ENCODE measurements at regions not wholly inside any gene's neighbourhood (a gene's known extent, or its start where the extent isn't known, plus 50 kb on each side); places are given as distances from the start of the nearest gene placed in this dataset.
"Not testable (repeated sequence)": the region's sequence is repeated elsewhere in the genome, so short reads cannot be mapped to it uniquely, and the experiment has no call there.

DNA sequence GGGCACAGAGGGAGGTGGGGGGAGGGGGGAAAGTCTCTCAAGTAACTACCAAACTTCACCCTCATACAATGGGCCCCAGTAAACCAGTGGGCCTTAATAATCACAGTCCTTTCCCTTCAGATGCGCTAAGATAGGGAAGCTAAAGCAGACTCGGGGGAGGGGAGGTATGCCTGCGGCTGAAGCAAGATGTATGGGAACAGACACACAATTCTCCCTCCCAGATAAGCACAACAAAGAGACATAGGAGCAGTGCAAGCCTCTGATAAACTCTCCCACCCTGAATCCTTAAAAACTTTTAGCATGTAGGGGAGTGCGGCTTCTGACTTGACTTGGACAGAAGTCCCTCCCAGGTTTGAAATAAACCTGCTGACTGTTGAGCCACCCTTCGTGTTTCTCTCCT lies 54.7 kb downstream of the PROP1 start:
- FAIRE-seq = not testable (repeated sequence)

- not testable (repeated sequence) for FAIRE-seq
These were observed 56.5 kb downstream of the PROP1 start for GRCh38 chr5:177939246-177940171.

DNA sequence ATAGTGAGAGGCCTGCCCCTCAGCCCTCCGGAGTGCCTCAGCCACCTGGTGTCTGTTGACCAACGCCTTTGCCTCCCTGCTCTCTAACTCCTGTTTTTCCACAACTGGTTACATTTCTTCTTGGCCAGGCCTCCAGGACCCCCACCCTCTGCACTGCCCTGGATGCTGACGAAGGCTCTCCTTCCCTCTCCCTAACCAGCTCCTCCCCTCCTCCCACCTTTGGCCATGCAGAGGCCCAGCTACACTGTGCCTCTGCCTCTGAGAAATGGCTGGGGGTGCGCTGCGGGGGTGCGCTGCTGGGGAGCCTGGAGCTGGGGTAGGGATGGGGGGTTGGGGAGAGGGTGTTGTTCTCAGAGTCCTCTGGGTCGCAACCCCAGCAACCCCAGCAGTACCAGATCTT lies 57.3 kb downstream of the PROP1 start:
- not testable (repeated sequence) for FAIRE-seq

GRCh38 chr5:177934233-177934632 lies 61.8 kb downstream of the PROP1 start:
- FAIRE-seq = peak; percentile 88

GRCh38 chr5:177930269-177931022 lies 65.6 kb downstream of the PROP1 start:
- FAIRE-seq = not testable (repeated sequence)

DNA sequence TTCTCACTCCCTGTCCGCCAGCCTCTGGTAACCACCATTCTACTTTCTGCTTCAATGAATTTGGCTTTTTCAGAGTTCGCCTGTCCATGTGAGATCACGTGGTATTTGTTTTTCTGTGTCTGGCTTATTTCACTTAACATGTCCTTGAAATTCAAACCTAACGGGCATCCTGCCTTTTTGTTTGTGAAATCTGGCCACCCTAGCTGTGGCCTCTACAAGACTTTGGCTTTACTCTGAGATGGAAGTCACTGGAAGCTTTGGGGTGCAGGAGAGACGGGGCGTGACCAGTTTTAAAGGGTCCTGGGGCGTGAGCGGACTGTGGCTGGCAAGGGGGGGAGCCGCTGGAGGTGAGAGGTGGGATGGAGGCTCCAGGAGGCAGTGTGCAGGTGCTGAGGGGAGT lies 66.4 kb downstream of the PROP1 start:
- not testable (repeated sequence) for FAIRE-seq

DNA sequence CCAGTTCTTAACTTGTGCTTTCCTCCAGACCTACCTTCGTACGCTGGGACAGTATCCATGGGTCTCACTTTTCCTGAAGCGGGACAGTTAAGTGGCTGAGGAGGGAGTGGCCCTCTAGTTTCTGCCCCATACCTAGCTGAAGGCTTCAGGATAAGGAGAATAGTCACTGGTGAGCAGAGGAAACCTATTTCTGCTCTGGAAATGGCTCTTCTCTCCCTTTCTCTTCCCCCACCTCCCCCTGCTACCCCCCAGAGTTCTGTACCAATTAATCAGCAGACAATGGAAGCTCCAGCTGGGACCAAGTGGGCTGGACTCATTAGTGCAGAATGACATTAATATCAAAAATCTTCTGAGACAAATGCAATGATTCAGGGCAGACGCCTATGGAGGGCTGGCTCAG lies 68.5 kb downstream of the PROP1 start:
- not testable (repeated sequence) for FAIRE-seq

- not testable (repeated sequence) for FAIRE-seq
These were observed 71.5 kb downstream of the PROP1 start for GRCh38 chr5:177924577-177924976.

DNA sequence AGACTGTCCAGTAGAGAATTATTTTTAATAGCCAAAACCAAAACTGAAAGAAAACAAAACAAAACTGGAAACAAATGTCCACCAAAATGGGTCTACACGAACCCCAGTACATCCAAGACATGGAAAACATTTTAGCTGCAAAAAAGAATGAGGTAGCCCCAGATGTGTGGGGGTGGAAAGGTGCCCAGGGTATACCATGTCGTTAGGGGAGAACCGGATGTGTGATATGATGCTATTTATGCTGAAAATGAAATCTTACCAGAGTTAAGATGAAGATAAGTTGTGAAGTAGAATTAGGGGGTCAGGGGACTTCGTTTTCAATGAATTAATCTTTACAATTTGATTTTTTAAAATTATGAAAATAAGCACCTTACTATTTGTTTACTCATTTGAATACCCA lies 72.2 kb downstream of the PROP1 start:
- not testable (repeated sequence) for FAIRE-seq

- not testable (repeated sequence) for FAIRE-seq
These were observed 72.9 kb downstream of the PROP1 start for GRCh38 chr5:177923189-177923588.

DNA sequence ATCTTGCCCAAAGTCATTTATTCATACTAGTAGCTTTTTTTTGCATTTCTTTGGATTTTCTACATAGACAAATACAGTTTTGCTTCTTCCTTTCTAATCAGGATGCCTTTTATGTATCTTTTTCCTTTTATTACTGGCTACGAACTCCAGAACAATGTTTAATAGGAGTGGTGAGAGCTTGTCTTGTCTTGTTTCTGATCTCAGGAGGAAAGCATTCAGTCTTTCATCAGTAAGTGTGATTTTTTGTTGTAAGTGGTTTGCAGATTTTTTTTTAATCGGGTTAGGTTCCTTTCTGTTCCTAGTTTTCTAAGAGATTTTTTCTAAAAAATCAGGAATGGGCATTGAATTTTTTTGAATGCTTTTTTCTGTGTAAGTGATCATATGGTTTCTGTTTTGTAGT lies 86.8 kb downstream of the PROP1 start:
- not testable (repeated sequence) for FAIRE-seq

GRCh38 chr5:177902806-177903205 lies 93.2 kb downstream of the PROP1 start:
- not testable (repeated sequence) for FAIRE-seq

- FAIRE-seq = not testable (repeated sequence)
These were observed 96.0 kb downstream of the PROP1 start for GRCh38 chr5:177900066-177900465.

DNA sequence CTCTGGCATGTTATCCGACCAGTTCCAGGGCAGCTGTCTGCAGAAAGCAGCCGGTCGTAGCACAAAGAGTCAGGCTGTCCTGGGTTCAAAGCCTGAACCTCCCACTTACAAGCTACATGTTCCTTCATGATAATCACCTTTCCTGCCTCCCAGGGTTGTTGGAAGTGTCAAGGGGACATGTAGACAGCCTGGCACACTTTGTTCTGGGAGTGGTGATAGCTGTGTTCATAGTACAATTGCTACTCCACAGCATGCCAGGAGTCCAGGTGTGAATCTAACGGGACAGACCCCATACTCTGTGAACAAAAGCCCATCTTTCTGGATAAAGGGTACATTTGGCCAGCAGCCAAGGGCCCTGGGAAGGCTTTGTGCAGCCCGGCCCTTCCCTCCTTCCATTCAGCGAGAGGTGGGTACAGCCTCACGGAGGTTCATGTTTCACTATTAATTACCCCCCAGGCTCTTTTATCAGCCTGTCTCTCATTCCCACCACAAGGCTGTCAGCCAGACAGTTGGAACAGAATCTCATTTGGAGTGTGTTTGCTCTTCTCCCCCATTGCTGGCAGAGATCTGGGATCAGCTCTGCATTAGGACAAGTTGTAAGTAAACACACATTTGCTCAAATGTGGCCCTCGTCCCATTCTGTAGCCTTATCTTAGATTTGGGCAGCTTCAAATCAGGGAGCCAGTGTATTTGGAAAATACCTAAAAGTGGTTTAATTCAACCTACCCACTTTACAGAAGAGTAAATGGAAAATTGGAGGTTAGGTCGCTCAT lies 101.2 kb downstream of the PROP1 start:
- FAIRE-seq = not testable (repeated sequence)

DNA sequence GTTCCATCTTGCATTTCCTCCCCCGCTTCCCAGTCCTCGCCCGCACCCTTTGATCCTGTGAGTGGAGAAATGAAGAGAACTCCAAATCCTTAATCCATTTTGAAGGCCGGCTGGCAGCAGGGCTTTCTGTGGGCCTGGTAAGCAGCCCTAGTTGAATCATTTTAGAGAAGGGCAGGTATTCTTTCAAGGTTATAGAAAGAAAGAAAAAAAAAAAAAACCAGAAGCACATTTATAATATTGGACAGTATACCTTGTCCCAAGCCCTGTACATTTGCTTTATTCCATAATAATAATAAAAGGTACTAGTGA lies 103.7 kb downstream of the PROP1 start:
- FAIRE-seq = not testable (repeated sequence)

- FAIRE-seq = peak; percentile 93
These were observed 104.3 kb downstream of the PROP1 start for GRCh38 chr5:177891547-177892356.

DNA sequence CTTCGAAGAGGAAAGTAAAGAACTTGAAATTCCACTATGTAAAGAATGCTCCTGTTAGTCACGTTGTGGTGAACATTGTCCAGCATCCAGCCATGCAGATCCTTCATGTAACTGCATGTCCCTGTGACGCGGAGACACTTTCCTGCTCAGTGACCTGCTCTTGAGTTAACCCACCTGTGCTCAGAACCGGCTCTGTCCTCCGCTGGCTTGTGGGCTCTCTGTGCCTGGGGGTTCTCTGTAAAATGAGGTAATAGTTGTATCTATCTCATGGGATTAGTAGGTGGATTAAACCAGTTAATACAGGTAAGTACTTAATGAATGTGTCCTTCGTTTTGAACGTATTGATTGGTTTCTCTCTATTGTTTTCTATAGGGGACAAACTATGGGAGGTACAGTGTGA lies 100.6 kb upstream of the FAM153A start:
- FAIRE-seq = not testable (repeated sequence)

DNA sequence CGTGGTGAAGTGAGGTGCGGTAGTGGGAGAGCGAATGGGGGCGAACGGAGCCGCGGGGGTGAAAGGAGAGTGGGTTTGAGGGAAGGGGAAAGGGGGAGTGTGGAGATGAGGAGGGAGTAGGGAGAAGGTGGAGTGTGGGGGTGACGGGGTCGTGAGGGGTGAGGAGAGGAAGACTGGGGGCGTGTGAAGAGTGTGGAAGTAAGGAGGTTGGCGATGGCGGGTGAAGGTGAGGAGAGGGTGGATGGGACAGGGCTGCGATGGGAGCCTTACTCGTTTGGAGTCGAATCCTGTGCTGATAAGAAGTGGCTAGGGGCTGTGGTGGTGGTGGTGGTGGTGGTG lies 93.2 kb upstream of the FAM153A start:
- FAIRE-seq = not testable (repeated sequence)

DNA sequence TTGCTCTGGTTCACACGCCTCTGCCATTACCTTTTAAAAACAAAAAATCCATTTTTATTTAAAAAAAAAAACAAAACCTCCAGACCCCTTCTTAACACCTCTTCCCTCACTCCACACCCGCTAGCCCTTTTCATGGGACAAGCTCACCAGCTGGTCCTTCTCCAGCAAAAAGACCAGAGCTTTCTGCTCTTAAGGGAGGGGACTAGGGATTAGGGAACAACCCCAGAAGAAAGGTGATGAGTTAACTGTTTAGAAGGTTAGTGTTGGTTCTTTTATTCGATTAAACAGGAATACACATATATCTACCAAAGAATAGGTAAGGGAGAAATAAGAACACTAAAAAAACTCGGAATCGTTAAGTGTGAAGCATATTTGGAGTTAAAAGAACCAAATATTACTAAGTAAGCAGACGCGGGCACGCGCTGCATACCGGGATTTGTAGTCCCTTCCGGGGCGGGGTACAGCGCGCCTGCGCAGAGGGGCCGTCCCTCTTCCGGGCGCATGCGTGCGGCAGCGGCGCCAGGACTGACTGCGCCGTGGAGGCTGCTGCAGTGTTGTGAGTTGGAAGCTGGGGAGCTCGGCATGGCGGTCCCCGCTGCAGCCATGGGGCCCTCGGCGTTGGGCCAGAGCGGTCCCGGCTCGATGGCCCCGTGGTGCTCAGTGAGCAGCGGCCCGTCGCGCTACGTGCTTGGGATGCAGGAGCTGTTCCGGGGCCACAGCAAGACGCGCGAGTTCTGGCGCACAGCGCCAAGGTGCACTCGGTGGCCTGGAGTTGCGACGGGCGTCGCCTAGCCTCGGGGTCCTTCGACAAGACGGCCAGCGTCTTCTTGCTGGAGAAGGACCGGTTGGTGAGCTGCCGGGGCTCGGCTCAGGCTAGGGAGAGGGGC lies 92.6 kb upstream of the FAM153A start:
- not testable (repeated sequence) for FAIRE-seq

DNA sequence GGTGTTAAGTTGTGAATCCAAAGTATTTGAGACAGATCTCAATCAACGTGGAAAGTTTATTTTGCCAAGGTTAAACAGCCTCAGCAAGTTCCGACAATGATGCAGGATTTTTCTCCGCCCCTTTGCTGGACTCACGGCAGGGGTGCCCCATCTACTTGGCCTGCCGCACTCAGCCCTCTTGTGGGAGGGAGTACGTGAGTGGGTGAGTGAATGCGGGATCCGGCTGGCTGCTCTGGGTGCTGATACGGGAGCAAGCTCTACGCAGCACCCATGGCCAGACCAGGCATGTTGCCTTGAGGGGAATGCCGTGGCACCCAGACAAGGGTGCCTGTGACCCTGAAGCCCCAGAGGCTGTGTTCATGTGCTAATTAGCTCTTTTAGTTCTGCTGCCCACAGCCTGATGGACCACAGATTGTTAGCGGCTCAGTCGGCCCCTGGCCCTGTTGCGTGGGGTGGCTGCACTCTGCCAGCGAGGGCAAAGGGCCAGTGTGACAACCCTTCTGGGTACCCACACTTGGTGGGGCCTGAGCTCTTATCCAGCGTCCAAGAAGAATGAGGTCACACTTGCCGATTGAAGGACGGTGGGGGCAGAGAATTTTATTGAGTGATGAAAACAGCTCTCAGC lies 81.2 kb upstream of the FAM153A start:
- FAIRE-seq = not testable (repeated sequence)

Data from A204.1 (cell line).